K562 (cell line): ENCODE measurements at regions not wholly inside any gene's neighbourhood (a gene's known extent, or its start where the extent isn't known, plus 50 kb on each side); places are given as distances from the start of the nearest gene placed in this dataset.

Experiments used
- ATAC-seq: fragments of 200-7000 bp; cut with Tn5 transposase; 3 replicates; pipeline ENCODE4 v1.9.1; 2020; ENCODE audit warnings: moderate library complexity
- BruUV-seq: library from RNA; stranded (reverse); fragments of 400-500 nt; replicated peaks from 2 replicates; lab custom pipeline; 2021; lab: Mats Ljungman, UMichigan
- CTCF ChIA-PET: fragments of 300-600 bp; formaldehyde crosslinking; extraction: SDS; loops from one replicate; lab custom pipeline; 2021; ENCODE audit warnings: low intra/inter-chr PET ratio; lab: Yijun Ruan, JAX
- POLR2A ChIA-PET: fragments of 300-600, 350-650 bp; sonication (Branson Sonifier 250); formaldehyde crosslinking; extraction: SDS; loops from one replicate; lab custom pipeline; 2021; ENCODE audit warnings: antibody characterized with exemption, inconsistent platforms; lab: Yijun Ruan, JAX
- DNase-seq, 4 experiments: peaks; one replicate each; pipeline versions ENCODE4 v3.0.0 to v3.0.0-alpha.2; 2011 to 2018; ENCODE audit warnings: low spot score in 3 of 4, mixed read lengths in 3 of 4; ENCODE audit errors: extremely low read depth in 1 of 4
- FAIRE-seq: peaks from 2 replicates; lab custom pipeline; 2011; peaks lifted over from hg19 to GRCh38; lab: Jason Lieb, UNC
- H2AFZ ChIP-seq: 2 replicates; pipeline ENCODE4 v1.6.0; 2011; ENCODE audit warnings: low read depth, low read length, control low read depth, inconsistent platforms
- H3K27ac ChIP-seq: fragments of 200-600 bp; 3 replicates; pipeline ENCODE4 v1.8.0; 2011; ENCODE audit warnings: low read depth, mild to moderate bottlenecking, control low read depth, inconsistent platforms, low read length, moderate library complexity, mixed read lengths; ENCODE audit errors: extremely low read depth
- H3K27me3 ChIP-seq, 2 experiments: fragments of 300-600 bp in 1 of 2; 2 replicates in 1 of 2; 3 replicates in 1 of 2; pipeline versions ENCODE4 v1.6.0 to v1.8.0; 2011; ENCODE audit warnings: inconsistent platforms in 2 of 2, low read length in 2 of 2, mild to moderate bottlenecking in 1 of 2, mixed read lengths in 1 of 2, moderate library complexity in 1 of 2; ENCODE audit not compliant: control insufficient read depth in 2 of 2, insufficient read depth in 2 of 2
- H3K36me3 ChIP-seq: fragments of 300-600 bp; 3 replicates; pipeline ENCODE4 v1.8.0; 2011; ENCODE audit warnings: mild to moderate bottlenecking, low read length, inconsistent platforms; ENCODE audit not compliant: control insufficient read depth, insufficient read depth
- H3K4me1 ChIP-seq, 2 experiments: fragments of 200-600 bp in 1 of 2; replicated peaks in 1 of 2; 2 replicates in 1 of 2; 3 replicates in 1 of 2; pipeline versions ENCODE4 v1.5.1 to v1.8.0; 2011; ENCODE audit warnings: inconsistent platforms in 2 of 2, low read length in 2 of 2, mild to moderate bottlenecking in 1 of 2, mixed read lengths in 1 of 2, moderate library complexity in 1 of 2; ENCODE audit not compliant: control insufficient read depth in 2 of 2, insufficient read depth in 2 of 2
- H3K4me2 ChIP-seq: 2 replicates; pipeline ENCODE4 v1.6.1; 2011; ENCODE audit warnings: low read length, control low read depth, inconsistent platforms, mixed read lengths; ENCODE audit not compliant: insufficient read depth
- H3K4me3 ChIP-seq: fragments of 200-600 bp; sonication (generic), shearing (Covaris generic); 2 replicates; pipeline ENCODE4 v1.5.1; 2016; ENCODE audit warnings: control low read depth, inconsistent platforms
- H3K79me2 ChIP-seq: fragments of 200-600 bp; 3 replicates; pipeline ENCODE4 v1.8.0; 2011; ENCODE audit warnings: low read length, inconsistent platforms; ENCODE audit not compliant: control insufficient read depth, insufficient read depth
- H3K9ac ChIP-seq, 2 experiments: 2 replicates each; pipeline versions ENCODE4 v1.6.0 to v1.6.1; 2011; ENCODE audit warnings: low read depth in 2 of 2, low read length in 2 of 2, control low read depth in 1 of 2, inconsistent platforms in 1 of 2, mild to moderate bottlenecking in 1 of 2, mixed read lengths in 1 of 2; ENCODE audit not compliant: insufficient read depth in 1 of 2
- H3K9me1 ChIP-seq: one replicate; pipeline ENCODE4 v1.6.0; 2011; ENCODE audit warnings: inconsistent platforms, mild to moderate bottlenecking, low read length, moderate library complexity; ENCODE audit not compliant: control insufficient read depth, insufficient read depth
- H3K9me3 ChIP-seq: replicated peaks from 2 replicates; pipeline ENCODE4 v1.5.1; 2011; ENCODE audit warnings: low read depth, low read length, inconsistent platforms; ENCODE audit not compliant: control insufficient read depth, insufficient read depth
- H4K20me1 ChIP-seq: replicated peaks from 2 replicates; pipeline ENCODE4 v1.6.1; 2011; ENCODE audit warnings: low read length, inconsistent platforms, mixed read lengths; ENCODE audit not compliant: control insufficient read depth, insufficient read depth
- CXXC5 ChIP-seq: fragments of 250-450 bp; sonication (Bioruptor Pico); IDR thresholded peaks from 2 replicates; pipeline ENCODE4 v1.8.0; 2022; ENCODE audit warnings: inconsistent platforms, mild to moderate bottlenecking, moderate library complexity
- GATAD2B ChIP-seq: fragments of 450-650 bp; IDR thresholded peaks from 2 replicates; pipeline ENCODE4 v1.6.1; 2017; ENCODE audit warnings: mild to moderate bottlenecking, borderline replicate concordance
- MTA3 ChIP-seq: fragments of 450-650 bp; formaldehyde crosslinking; IDR thresholded peaks from 2 replicates; pipeline ENCODE4 v1.6.1; 2017; ENCODE audit warnings: mild to moderate bottlenecking, borderline replicate concordance
- PHF20 ChIP-seq: fragments of 450-650 bp; IDR thresholded peaks from 2 replicates; pipeline ENCODE4 v1.6.1; 2018; ENCODE audit not compliant: partially characterized antibody
- SP2 ChIP-seq: IDR thresholded peaks from 2 replicates; pipeline ENCODE4 v1.6.1; 2011; ENCODE audit warnings: mild to moderate bottlenecking, low read depth, low read length, moderate library complexity; ENCODE audit not compliant: poor library complexity, severe bottlenecking; ENCODE audit errors: extremely low read depth
- USF1 ChIP-seq: sonication (generic); formaldehyde crosslinking; IDR thresholded peaks from 2 replicates; pipeline ENCODE4 v1.9.0; 2022; ENCODE audit warnings: mild to moderate bottlenecking, missing genetic modification reagents
- ZNF253 ChIP-seq: fragments of 250-450 bp; sonication (Bioruptor Pico); conservative IDR thresholded peaks from 2 replicates; pipeline ENCODE4 v1.6.1; 2021; ENCODE audit warnings: mild to moderate bottlenecking
- whole genome bisulfite sequencing: fragments of 100-300 bp; shearing (Covaris generic); methylation state at CpG from one replicate; pipeline ENCODE4 v1.1.6; 2016; ENCODE audit warnings: low coverage, mixed read lengths; ENCODE audit not compliant: insufficient coverage; ENCODE audit errors: missing lambda C conversion rate; 5-methylcytosine and 5-hydroxymethylcytosine counted together
- in situ Hi-C: fragments of 300-500 bp; cut with MboI; formaldehyde crosslinking; loops from 4 replicates; pipeline ENCODE4 v1.15.0; 2018; ENCODE audit warnings: inconsistent platforms, mixed read lengths
- intact Hi-C: fragments of 100-400 bp; cut with micrococcal nuclease; formaldehyde crosslinking; loops from 2 replicates; pipeline ENCODE4 v1.14.2; 2022
- TF ChIP-seq, protein P1 (sequence below), 2 experiments: fragments of 450-650 bp; formaldehyde crosslinking in 1 of 2; IDR thresholded peaks; 2 replicates each; pipeline versions ENCODE4 v1.4.0 to v1.6.1; 2014 to 2020; ENCODE audit warnings: mild to moderate bottlenecking in 2 of 2, borderline replicate concordance in 1 of 2, low read depth in 1 of 2
- TF ChIP-seq, protein P2 (sequence below): sonication (generic); formaldehyde crosslinking; IDR thresholded peaks from 2 replicates; pipeline ENCODE4 v1.8.1; 2023; ENCODE audit warnings: mild to moderate bottlenecking, missing genetic modification reagents

DNA sequence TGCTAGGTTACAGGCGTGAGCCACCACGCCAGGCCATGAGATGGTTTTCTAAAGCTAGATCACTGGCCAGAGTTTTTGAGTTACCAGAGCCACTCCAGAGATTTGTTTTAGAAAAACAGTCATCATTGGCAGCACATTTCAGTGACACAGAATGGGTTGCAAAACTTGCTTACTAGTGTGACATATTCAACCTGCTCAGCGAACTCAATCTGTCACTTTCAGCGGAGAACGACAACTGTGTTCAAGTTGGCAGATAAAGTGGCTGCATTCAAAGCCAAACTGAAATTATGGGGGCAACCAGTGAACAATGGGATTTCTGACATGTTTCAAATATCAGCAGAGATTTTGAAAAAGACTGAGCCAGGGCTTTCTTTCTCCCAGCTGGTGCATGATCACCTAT, 456.3 kb upstream of the ISX start:
- TF ChIP-seq, protein P1, sequence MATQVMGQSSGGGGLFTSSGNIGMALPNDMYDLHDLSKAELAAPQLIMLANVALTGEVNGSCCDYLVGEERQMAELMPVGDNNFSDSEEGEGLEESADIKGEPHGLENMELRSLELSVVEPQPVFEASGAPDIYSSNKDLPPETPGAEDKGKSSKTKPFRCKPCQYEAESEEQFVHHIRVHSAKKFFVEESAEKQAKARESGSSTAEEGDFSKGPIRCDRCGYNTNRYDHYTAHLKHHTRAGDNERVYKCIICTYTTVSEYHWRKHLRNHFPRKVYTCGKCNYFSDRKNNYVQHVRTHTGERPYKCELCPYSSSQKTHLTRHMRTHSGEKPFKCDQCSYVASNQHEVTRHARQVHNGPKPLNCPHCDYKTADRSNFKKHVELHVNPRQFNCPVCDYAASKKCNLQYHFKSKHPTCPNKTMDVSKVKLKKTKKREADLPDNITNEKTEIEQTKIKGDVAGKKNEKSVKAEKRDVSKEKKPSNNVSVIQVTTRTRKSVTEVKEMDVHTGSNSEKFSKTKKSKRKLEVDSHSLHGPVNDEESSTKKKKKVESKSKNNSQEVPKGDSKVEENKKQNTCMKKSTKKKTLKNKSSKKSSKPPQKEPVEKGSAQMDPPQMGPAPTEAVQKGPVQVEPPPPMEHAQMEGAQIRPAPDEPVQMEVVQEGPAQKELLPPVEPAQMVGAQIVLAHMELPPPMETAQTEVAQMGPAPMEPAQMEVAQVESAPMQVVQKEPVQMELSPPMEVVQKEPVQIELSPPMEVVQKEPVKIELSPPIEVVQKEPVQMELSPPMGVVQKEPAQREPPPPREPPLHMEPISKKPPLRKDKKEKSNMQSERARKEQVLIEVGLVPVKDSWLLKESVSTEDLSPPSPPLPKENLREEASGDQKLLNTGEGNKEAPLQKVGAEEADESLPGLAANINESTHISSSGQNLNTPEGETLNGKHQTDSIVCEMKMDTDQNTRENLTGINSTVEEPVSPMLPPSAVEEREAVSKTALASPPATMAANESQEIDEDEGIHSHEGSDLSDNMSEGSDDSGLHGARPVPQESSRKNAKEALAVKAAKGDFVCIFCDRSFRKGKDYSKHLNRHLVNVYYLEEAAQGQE (IDR thresholded peaks at IDR 0.05; ENCODE audit: borderline replicate concordance) = no peak
- TF ChIP-seq, protein P1 (CRISPR knock-in tag; IDR thresholded peaks at IDR 0.05; ENCODE audit: low read depth) = no peak
- TF ChIP-seq, protein P2, sequence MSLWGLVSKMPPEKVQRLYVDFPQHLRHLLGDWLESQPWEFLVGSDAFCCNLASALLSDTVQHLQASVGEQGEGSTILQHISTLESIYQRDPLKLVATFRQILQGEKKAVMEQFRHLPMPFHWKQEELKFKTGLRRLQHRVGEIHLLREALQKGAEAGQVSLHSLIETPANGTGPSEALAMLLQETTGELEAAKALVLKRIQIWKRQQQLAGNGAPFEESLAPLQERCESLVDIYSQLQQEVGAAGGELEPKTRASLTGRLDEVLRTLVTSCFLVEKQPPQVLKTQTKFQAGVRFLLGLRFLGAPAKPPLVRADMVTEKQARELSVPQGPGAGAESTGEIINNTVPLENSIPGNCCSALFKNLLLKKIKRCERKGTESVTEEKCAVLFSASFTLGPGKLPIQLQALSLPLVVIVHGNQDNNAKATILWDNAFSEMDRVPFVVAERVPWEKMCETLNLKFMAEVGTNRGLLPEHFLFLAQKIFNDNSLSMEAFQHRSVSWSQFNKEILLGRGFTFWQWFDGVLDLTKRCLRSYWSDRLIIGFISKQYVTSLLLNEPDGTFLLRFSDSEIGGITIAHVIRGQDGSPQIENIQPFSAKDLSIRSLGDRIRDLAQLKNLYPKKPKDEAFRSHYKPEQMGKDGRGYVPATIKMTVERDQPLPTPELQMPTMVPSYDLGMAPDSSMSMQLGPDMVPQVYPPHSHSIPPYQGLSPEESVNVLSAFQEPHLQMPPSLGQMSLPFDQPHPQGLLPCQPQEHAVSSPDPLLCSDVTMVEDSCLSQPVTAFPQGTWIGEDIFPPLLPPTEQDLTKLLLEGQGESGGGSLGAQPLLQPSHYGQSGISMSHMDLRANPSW (CRISPR knock-in tag) = no peak
- no peak for TF ChIP-seq GATAD2B
- no peak for TF ChIP-seq SP2
- no peak for TF ChIP-seq MTA3
- TF ChIP-seq ZNF253 (CRISPR knock-in tag) = no peak
- no peak for TF ChIP-seq PHF20
- no peak for TF ChIP-seq CXXC5 (CRISPR knock-in tag)
- no peak for TF ChIP-seq USF1 (CRISPR knock-in tag)
- H3K27ac ChIP-seq = no peak overlapping the region
- no peak for ATAC-seq
- intact Hi-C loops (no loop called here), in situ Hi-C loops (no loop called here)
- no TSS peak for BruUV-seq
- H3K9me1 ChIP-seq = no peaks in the 10 kb centered on the region
- WGBS = 5% methylated on average over 4 of the region's 5 CpGs
- no peak overlapping the region for H3K4me2 ChIP-seq
- no peak for FAIRE-seq
- H3K4me1 ChIP-seq = no peaks in the 10 kb centered on the region
- H4K20me1 ChIP-seq = no peaks in the 10 kb centered on the region
- H3K36me3 ChIP-seq = no peaks in the 10 kb centered on the region
- H3K27me3 ChIP-seq = no peaks in the 10 kb centered on the region
- no peaks in the 10 kb centered on the region for H3K79me2 ChIP-seq
- no peak overlapping the region for H3K4me3 ChIP-seq
- no peak overlapping the region for H2AFZ ChIP-seq
- DNase-seq = no peak
- no peaks in the 10 kb centered on the region for H3K9me3 ChIP-seq
- ChIA-PET POLR2A (interaction anchor here (0.6 kb wide), 1 partner anchor 25 kb away, joined by 3 read pairs; no protein-coding TSS in a partner anchor), CTCF (no interaction called here)
- H3K9ac ChIP-seq = no peak overlapping the region
